IPS-15b (cell line): ENCODE measurements at regions not wholly inside any gene's neighbourhood (a gene's known extent, or its start where the extent isn't known, plus 50 kb on each side); places are given as distances from the start of the nearest gene placed in this dataset.

ENCODE experiments used
- H3K27me3 ChIP-seq: one replicate; pipeline ENCODE4 v1.6.1; 2013; ENCODE audit warnings: low read length; ENCODE audit not compliant: control insufficient read depth, insufficient read depth
- H3K36me3 ChIP-seq: one replicate; pipeline ENCODE4 v1.6.1; 2013; ENCODE audit warnings: low read length; ENCODE audit not compliant: control insufficient read depth, insufficient read depth
- H3K4me1 ChIP-seq: one replicate; pipeline ENCODE4 v1.6.1; 2013; ENCODE audit warnings: mild to moderate bottlenecking, low read length; ENCODE audit not compliant: control insufficient read depth, insufficient read depth
- H3K4me3 ChIP-seq: one replicate; pipeline ENCODE4 v1.5.1; 2013; ENCODE audit warnings: low read depth, low read length
- H3K9ac ChIP-seq: one replicate; pipeline ENCODE4 v1.6.1; 2013; ENCODE audit warnings: low read depth, mild to moderate bottlenecking, low read length
- H3K9me3 ChIP-seq: one replicate; pipeline ENCODE4 v1.6.1; 2013; ENCODE audit warnings: mild to moderate bottlenecking, low read length; ENCODE audit not compliant: control insufficient read depth, insufficient read depth

- no peak overlapping the region for H3K9ac ChIP-seq
- no peak overlapping the region for H3K4me3 ChIP-seq
- no peaks in the 10 kb centered on the region for H3K4me1 ChIP-seq
- no peaks in the 10 kb centered on the region for H3K36me3 ChIP-seq
- no peaks in the 10 kb centered on the region for H3K27me3 ChIP-seq
- H3K9me3 ChIP-seq, result no peaks in the 10 kb centered on the region
Measured at GRCh38 chr17:79415909-79416308, 194.9 kb downstream of the RBFOX3 start.

DNA sequence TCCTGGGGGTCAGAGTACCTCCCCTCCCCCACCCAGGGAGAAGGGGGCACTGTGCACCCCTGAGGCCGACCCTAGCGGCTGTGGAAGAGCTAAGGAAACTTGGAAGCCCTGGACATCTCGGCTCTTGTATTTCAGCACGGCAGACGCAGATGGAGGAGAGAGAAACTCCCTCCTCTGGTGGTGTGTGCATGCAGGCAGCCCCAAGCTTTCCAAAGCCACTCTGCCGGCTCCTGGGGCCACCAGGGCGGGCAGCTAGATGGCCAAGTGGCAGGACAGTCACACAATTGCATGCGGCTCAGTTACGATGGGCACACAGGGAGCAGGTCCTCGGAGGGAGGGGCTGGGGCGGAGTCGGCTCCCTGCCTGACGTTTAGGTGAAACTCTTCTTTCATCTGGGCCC, 195.5 kb downstream of the RBFOX3 start:
- Histone ChIP-seq H3K4me1 (no peaks in the 10 kb centered on the region), H3K27me3 (no peaks in the 10 kb centered on the region), H3K4me3 (no peak overlapping the region), H3K9ac (no peak overlapping the region), H3K9me3 (no peaks in the 10 kb centered on the region), H3K36me3 (no peaks in the 10 kb centered on the region)

DNA sequence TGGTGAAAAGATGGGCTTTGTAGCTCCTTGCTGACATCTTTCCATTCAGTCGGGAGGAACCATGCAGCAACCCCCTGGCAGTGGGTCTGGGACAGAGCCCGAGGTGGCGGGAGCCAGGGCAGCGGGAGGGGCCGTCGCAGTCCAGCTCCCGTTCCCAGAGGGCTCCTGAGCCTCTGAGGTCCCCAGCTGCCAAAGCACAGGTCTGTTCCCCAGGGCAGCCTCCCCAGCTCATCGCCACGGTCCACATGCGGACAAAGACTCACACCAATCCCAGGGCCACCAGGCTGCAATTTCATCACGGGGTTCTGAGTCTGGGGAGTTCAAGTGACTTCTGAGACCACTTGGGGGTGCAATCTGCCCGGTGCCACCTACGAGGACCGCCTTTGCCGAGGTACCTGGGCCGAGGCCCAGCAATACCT, 196.0 kb downstream of the RBFOX3 start:
- no peaks in the 10 kb centered on the region for H3K9me3 ChIP-seq
- H3K36me3 ChIP-seq, result no peaks in the 10 kb centered on the region
- H3K9ac ChIP-seq, result no peak overlapping the region
- no peaks in the 10 kb centered on the region for H3K4me1 ChIP-seq
- H3K4me3 ChIP-seq, result no peak overlapping the region
- no peaks in the 10 kb centered on the region for H3K27me3 ChIP-seq

GRCh38 chr17:79414063-79414792, 196.6 kb downstream of the RBFOX3 start:
- no peaks in the 10 kb centered on the region for H3K27me3 ChIP-seq
- H3K9ac ChIP-seq, result no peak overlapping the region
- no peaks in the 10 kb centered on the region for H3K36me3 ChIP-seq
- no peaks in the 10 kb centered on the region for H3K4me1 ChIP-seq
- H3K4me3 ChIP-seq, result no peak overlapping the region
- no peaks in the 10 kb centered on the region for H3K9me3 ChIP-seq

DNA sequence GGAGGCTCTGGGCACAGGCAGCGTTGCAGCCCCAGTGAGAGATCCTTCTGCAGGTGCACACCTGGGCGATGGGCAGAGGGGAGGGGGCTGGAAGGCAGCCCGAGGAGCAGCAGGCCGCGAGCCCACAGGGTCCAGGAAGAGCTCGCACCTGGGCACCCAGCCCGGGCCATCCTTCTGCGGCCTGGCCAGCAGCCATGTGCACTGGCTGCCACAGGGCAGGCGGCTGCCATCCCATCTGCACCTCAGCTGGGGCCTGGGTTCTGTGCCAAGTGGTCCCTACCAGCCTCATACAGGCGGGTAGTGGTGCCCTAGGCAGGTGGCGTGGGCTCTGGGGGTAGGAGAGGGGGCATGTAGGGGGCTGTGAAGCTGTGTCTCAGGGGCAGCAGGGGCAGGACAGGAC, 197.2 kb downstream of the RBFOX3 start:
- no peaks in the 10 kb centered on the region for H3K9me3 ChIP-seq
- H3K4me1 ChIP-seq, result no peaks in the 10 kb centered on the region
- no peaks in the 10 kb centered on the region for H3K27me3 ChIP-seq
- no peak overlapping the region for H3K9ac ChIP-seq
- H3K4me3 ChIP-seq, result no peak overlapping the region
- H3K36me3 ChIP-seq, result no peaks in the 10 kb centered on the region

GRCh38 chr17:79412886-79413390, 197.9 kb downstream of the RBFOX3 start:
- no peaks in the 10 kb centered on the region for H3K4me1 ChIP-seq
- H3K4me3 ChIP-seq, result no peak overlapping the region
- no peaks in the 10 kb centered on the region for H3K36me3 ChIP-seq
- H3K9me3 ChIP-seq, result no peaks in the 10 kb centered on the region
- no peak overlapping the region for H3K9ac ChIP-seq
- H3K27me3 ChIP-seq, result no peaks in the 10 kb centered on the region

DNA sequence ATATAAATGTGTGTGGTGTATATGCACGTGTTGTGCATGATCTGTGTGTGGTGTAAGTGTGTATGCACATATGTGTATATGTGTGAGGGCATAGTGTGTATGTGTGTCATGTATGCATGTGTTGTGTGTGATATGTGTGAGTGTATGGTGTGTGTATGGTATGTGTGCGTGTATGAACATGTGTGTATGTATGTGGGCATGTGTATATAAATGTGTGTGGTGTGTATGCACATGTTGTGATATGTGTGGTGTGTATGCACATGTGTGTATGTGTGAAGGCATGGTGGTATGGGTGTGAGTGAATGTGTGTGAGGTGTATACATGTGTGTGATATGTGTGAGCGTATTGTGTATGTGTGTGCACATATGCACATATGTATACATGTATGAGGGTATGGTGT, 198.7 kb downstream of the RBFOX3 start:
- Histone ChIP-seq H3K36me3 (no peaks in the 10 kb centered on the region), H3K9ac (no peak overlapping the region), H3K4me1 (no peaks in the 10 kb centered on the region), H3K27me3 (no peaks in the 10 kb centered on the region), H3K4me3 (no peak overlapping the region), H3K9me3 (no peaks in the 10 kb centered on the region)

DNA sequence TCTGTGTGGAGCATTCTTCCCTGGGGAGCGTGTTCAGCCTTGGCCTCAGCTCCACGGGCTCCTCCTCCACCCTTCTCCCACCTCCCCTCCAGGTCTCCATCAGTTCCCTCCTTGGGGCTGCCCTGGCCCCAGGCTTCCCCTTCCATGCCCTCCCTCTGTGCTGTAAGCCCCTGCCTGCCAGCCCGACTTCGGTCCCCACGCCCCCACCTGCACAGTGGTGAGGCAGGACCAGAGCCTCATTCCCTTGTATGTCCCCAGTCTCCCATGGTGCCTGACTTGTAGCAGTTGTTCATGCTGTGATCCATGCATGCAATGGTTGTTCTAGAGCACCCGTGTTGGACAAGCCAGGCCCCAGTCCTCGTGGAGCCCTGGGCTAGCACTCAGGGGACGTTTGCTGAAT, 199.4 kb downstream of the RBFOX3 start:
- Histone ChIP-seq H3K36me3 (no peaks in the 10 kb centered on the region), H3K4me3 (no peak overlapping the region), H3K4me1 (no peaks in the 10 kb centered on the region), H3K9me3 (no peaks in the 10 kb centered on the region), H3K9ac (no peak overlapping the region), H3K27me3 (no peaks in the 10 kb centered on the region)

DNA sequence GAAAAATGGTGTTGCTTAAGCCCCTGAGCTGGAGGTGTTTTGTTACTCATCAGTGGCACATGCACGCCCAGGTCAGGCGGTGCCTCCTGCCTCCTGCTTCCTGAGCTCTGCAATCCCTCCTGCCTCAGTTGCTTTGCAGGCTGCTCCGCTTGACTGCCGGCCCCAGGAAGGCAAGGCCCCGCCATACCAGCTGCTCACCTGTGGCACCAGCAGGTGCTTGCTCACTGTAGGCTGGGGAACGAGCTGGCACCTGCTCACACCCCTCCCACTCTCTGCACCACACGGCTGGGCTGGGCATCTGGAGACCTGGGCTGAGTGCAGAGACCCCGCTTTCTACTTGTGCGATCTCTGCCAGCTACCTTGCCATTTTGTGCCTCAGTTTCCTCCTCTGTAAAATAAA, 200.2 kb downstream of the RBFOX3 start:
- H3K4me3 ChIP-seq, result no peak overlapping the region
- H3K36me3 ChIP-seq, result no peaks in the 10 kb centered on the region
- H3K4me1 ChIP-seq, result no peaks in the 10 kb centered on the region
- H3K27me3 ChIP-seq, result no peaks in the 10 kb centered on the region
- H3K9me3 ChIP-seq, result no peaks in the 10 kb centered on the region
- H3K9ac ChIP-seq, result no peak overlapping the region

DNA sequence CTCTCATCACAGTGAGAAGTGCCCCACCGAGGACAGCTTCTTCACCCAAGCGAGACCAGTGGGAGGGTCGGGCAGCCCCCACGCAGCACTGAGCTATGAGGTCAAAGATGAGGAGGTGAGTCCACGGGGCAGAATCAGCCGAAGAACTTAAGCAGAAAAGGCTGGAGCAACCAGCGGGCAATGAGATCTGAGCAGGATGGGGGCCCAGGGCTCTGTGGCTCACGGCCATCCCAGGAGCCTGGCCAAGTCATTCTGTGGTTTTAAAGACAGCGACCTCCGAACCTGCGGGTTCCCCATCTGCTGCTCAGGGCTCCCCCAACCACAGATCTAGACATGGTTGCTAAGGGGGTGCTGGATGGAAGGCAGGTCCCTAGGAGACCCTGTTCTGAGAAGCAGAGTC, 202.6 kb downstream of the RBFOX3 start:
- no peaks in the 10 kb centered on the region for H3K9me3 ChIP-seq
- no peaks in the 10 kb centered on the region for H3K36me3 ChIP-seq
- no peaks in the 10 kb centered on the region for H3K27me3 ChIP-seq
- no peak overlapping the region for H3K9ac ChIP-seq
- H3K4me3 ChIP-seq, result no peak overlapping the region
- no peaks in the 10 kb centered on the region for H3K4me1 ChIP-seq

GRCh38 chr17:79407385-79407784, 203.5 kb downstream of the RBFOX3 start:
- no peaks in the 10 kb centered on the region for H3K4me1 ChIP-seq
- peaks cover 3% of the 10 kb centered on the region for H3K27me3 ChIP-seq

DNA sequence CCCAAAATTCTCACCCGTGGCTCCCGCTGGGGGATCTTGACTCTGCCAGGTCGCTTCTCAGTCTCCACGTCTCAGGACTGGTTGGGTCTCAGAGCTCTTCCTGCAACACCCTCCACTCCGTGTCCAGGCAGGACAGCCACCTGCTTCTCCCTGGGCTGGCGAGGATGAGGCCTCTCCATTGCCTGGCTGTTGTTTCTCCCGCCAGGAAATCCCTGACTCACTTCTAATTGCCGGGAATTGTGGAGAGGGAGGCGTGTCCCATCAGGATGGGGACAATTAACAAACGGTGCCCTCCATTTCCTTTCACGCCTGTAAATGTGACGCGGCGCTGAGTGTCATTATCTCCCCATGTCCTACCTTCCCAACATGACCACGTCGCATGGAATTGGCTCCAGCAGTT, 204.5 kb downstream of the RBFOX3 start:
- no peaks in the 10 kb centered on the region for H3K9me3 ChIP-seq
- no peaks in the 10 kb centered on the region for H3K36me3 ChIP-seq
- H3K4me1 ChIP-seq, result peaks cover 2% of the 10 kb centered on the region
- H3K27me3 ChIP-seq, result peaks cover 11% of the 10 kb centered on the region
- no peak overlapping the region for H3K4me3 ChIP-seq
- no peak overlapping the region for H3K9ac ChIP-seq

More at GRCh38 chr17:79407385-79407784, 203.5 kb downstream of the RBFOX3 start:
- Histone ChIP-seq H3K36me3 (no peaks in the 10 kb centered on the region), H3K9ac (no peak overlapping the region), H3K9me3 (no peaks in the 10 kb centered on the region), H3K4me3 (no peak overlapping the region)
